CD14-positive monocyte (primary cell): ENCODE measurements at regions not wholly inside any gene's neighbourhood (a gene's known extent, or its start where the extent isn't known, plus 50 kb on each side); places are given as distances from the start of the nearest gene placed in this dataset.

ENCODE experiments used
- DNase-seq, 3 donors: peaks; one replicate each; pipeline ENCODE4 v3.0.0-alpha.2; 2011 to 2022
- H2AFZ ChIP-seq: 2 replicates; pipeline ENCODE4 v1.6.0; 2012; ENCODE audit warnings: mild to moderate bottlenecking, low read depth, low read length, inconsistent platforms; ENCODE audit not compliant: insufficient read depth, poor library complexity, severe bottlenecking
- H3K27ac ChIP-seq, 2 donors: 1 replicate in 1 of 2; 2 replicates in 1 of 2; pipeline ENCODE4 v1.5.1; 2012 to 2013; ENCODE audit warnings: low read length in 2 of 2, control low read depth in 1 of 2, inconsistent platforms in 1 of 2, low read depth in 1 of 2, mild to moderate bottlenecking in 1 of 2
- H3K27me3 ChIP-seq, 2 donors: one replicate each; pipeline versions ENCODE4 v1.6.0 to v1.6.1; 2011 to 2013; ENCODE audit warnings: low read length in 2 of 2; ENCODE audit not compliant: control insufficient read depth in 2 of 2, insufficient read depth in 2 of 2
- H3K36me3 ChIP-seq, 2 donors: replicated peaks in 1 of 2; 1 replicate in 1 of 2; 2 replicates in 1 of 2; pipeline versions ENCODE4 v1.5.1 to v1.6.1; 2012 to 2013; ENCODE audit warnings: low read length in 2 of 2, control low read depth in 1 of 2, inconsistent platforms in 1 of 2, mild to moderate bottlenecking in 1 of 2; ENCODE audit not compliant: insufficient read depth in 2 of 2, control insufficient read depth in 1 of 2
- H3K4me1 ChIP-seq, 2 donors: 1 replicate in 1 of 2; 2 replicates in 1 of 2; pipeline versions ENCODE4 v1.5.1 to v1.6.1; 2012 to 2013; ENCODE audit warnings: low read length in 2 of 2, control low read depth in 1 of 2, inconsistent platforms in 1 of 2, mild to moderate bottlenecking in 1 of 2, moderate library complexity in 1 of 2; ENCODE audit not compliant: insufficient read depth in 2 of 2, control insufficient read depth in 1 of 2
- H3K4me2 ChIP-seq: replicated peaks from 2 replicates; pipeline ENCODE3; 2012; ENCODE audit warnings: low read length, moderate library complexity, mild to moderate bottlenecking; ENCODE audit not compliant: poor library complexity, severe bottlenecking; ENCODE audit errors: extremely low read depth
- H3K4me3 ChIP-seq, 3 experiments: fragments of 200-600 bp in 1 of 3; sonication (generic) in 1 of 3; replicated peaks in 1 of 3; 1 replicate in 2 of 3; 2 replicates in 1 of 3; pipeline ENCODE4 v1.5.1; 2011 to 2013; ENCODE audit warnings: low read length in 3 of 3, mild to moderate bottlenecking in 3 of 3, control low read depth in 2 of 3, low read depth in 2 of 3, inconsistent platforms in 1 of 3, moderate library complexity in 1 of 3
- H3K79me2 ChIP-seq: 2 replicates; pipeline ENCODE4 v1.6.0; 2012; ENCODE audit warnings: mild to moderate bottlenecking, control low read depth, inconsistent platforms, low read length, moderate library complexity; ENCODE audit not compliant: insufficient read depth
- H3K9ac ChIP-seq: 2 replicates; pipeline ENCODE4 v1.6.0; 2017; ENCODE audit warnings: low read length, mild to moderate bottlenecking; ENCODE audit not compliant: insufficient read depth, poor library complexity, severe bottlenecking
- H3K9me3 ChIP-seq, 2 donors: replicated peaks in 1 of 2; 1 replicate in 1 of 2; 2 replicates in 1 of 2; pipeline versions ENCODE4 v1.5.1 to v1.6.1; 2012 to 2013; ENCODE audit warnings: low read length in 2 of 2, control low read depth in 1 of 2; ENCODE audit not compliant: control insufficient read depth in 1 of 2, insufficient read depth in 1 of 2
- H4K20me1 ChIP-seq: 2 replicates; pipeline ENCODE4 v1.6.0; 2012; ENCODE audit warnings: mild to moderate bottlenecking, low read length, control low read depth, moderate library complexity; ENCODE audit not compliant: insufficient read depth
- H3K27ac Mint-ChIP-seq, 7 donors: one replicate each; pipeline ENCODE4 v1.8.0; 2020; ENCODE audit warnings: mild to moderate bottlenecking in 7 of 7, mixed read lengths in 7 of 7, moderate library complexity in 6 of 7, inconsistent platforms in 2 of 7
- H3K27me3 Mint-ChIP-seq, 3 donors: one replicate each; pipeline ENCODE4 v1.8.0; 2021 to 2022; ENCODE audit warnings: low read depth in 3 of 3, mild to moderate bottlenecking in 3 of 3, mixed read lengths in 3 of 3, moderate library complexity in 3 of 3, inconsistent platforms in 1 of 3
- H3K36me3 Mint-ChIP-seq, 2 donors: one replicate each; pipeline ENCODE4 v1.8.0; 2020; ENCODE audit warnings: mixed read lengths in 2 of 2, inconsistent platforms in 1 of 2, mild to moderate bottlenecking in 1 of 2
- H3K4me1 Mint-ChIP-seq: one replicate; pipeline ENCODE4 v1.8.0; 2020; ENCODE audit warnings: mild to moderate bottlenecking, mixed read lengths
- H3K4me3 Mint-ChIP-seq, 2 donors: one replicate each; pipeline ENCODE4 v1.8.0; 2020; ENCODE audit warnings: mild to moderate bottlenecking in 2 of 2, mixed read lengths in 2 of 2, moderate library complexity in 1 of 2
- H3K9me3 Mint-ChIP-seq, 7 donors: one replicate each; pipeline ENCODE4 v1.8.0; 2020 to 2022; ENCODE audit warnings: mixed read lengths in 7 of 7, mild to moderate bottlenecking in 6 of 7, moderate library complexity in 6 of 7, inconsistent platforms in 2 of 7
- CTCF ChIP-seq: fragments of 200-600 bp; IDR thresholded peaks from one replicate; pipeline ENCODE4 v1.8.0; 2022; ENCODE audit warnings: antibody characterized with exemption, mild to moderate bottlenecking
- WGBS: methylation state at CpG from one replicate; pipeline ENCODE4 v1.1.5; 2013; ENCODE audit warnings: missing lambda C conversion rate; ENCODE audit not compliant: insufficient coverage; 5-methylcytosine and 5-hydroxymethylcytosine counted together
- intact Hi-C, 2 donors: fragments of 100-400 bp; cut with micrococcal nuclease; formaldehyde crosslinking; loops; one replicate each; pipeline versions ENCODE4 v1.15.0 to v1.15.1; 2023

- peak; percentile 63 to 84 (median 63) for DNase-seq
- Histone ChIP-seq H3K27me3 (no peaks in the 10 kb centered on the region), H3K4me3 (peak overlapping the region in 1 of 3 experiments; percentile 33), H3K27ac (peak overlapping the region in 1 of 2 donors; percentile 18), H3K4me1 (peaks cover 51 to 71% of the 10 kb centered on the region in 2 donors), H3K79me2 (no peaks in the 10 kb centered on the region), H2AFZ (peak overlapping the region; percentile 52), H3K9ac (no peak overlapping the region), H3K4me2 (peak overlapping the region; percentile 40), H4K20me1 (no peaks in the 10 kb centered on the region), H3K36me3 (no peaks in the 10 kb centered on the region), H3K9me3 (no peaks in the 10 kb centered on the region)
- TF ChIP-seq CTCF = no peak
- Mint-ChIP-seq H3K36me3 (no peaks in the 10 kb centered on the region), H3K27me3 (peaks cover 7 to 18% (median 12%) of the 10 kb centered on the region in 3 donors), H3K27ac (peak overlapping the region in 5 of 7 donors; percentile 36 to 88 (median 38)), H3K4me1 (peaks cover 62% of the 10 kb centered on the region), H3K9me3 (peaks cover 0 to 5% (median 0%) of the 10 kb centered on the region in 7 donors), H3K4me3 (peak overlapping the region; percentile 18 to 65)
- intact Hi-C loops = no loop called here
- WGBS = 66% methylated on average over 10 of the region's 20 CpGs
Observed at GRCh38 chr7:155360495-155361345, 63.0 kb downstream of the INSIG1 start.

DNA sequence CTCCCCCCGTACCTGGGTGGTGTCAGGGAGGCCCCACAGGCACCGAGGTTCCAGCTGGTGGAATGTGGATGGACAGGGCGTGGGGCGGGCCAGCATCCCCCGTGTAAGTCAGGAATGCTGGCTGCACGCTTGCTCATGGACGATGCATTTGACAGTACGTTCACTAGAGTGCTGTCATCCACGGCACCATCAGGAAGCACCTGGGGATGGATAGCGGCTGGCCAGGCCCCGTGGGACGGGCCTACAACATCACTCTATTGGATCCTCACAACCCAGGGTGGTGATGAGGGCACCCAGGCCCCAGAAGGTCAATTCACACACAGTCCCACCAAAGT is 63.6 kb downstream of the INSIG1 start:
- Histone ChIP-seq H3K27ac (peak overlapping the region in 1 of 2 donors; percentile 18), H3K9me3 (no peaks in the 10 kb centered on the region), H4K20me1 (no peaks in the 10 kb centered on the region), H3K36me3 (no peaks in the 10 kb centered on the region), H3K9ac (no peak overlapping the region), H3K27me3 (no peaks in the 10 kb centered on the region), H3K4me1 (peaks cover 49 to 67% of the 10 kb centered on the region in 2 donors), H3K4me3 (peak overlapping the region in 1 of 3 experiments; percentile 33), H2AFZ (peak overlapping the region; percentile 52), H3K4me2 (peak overlapping the region; percentile 40), H3K79me2 (no peaks in the 10 kb centered on the region)
- peak overlapping the region in 1 of 2 donors; percentile 65 for H3K4me3 Mint-ChIP-seq
- no peaks in the 10 kb centered on the region for H3K36me3 Mint-ChIP-seq
- intact Hi-C loops = no loop called here
- H3K9me3 Mint-ChIP-seq = peaks cover 0 to 5% (median 0%) of the 10 kb centered on the region in 7 donors
- WGBS = 59% methylated on average over 8 of the region's 12 CpGs
- peaks cover 61% of the 10 kb centered on the region for H3K4me1 Mint-ChIP-seq
- H3K27me3 Mint-ChIP-seq = peaks cover 7 to 18% (median 12%) of the 10 kb centered on the region in 3 donors
- peak overlapping the region in 1 of 7 donors; percentile 50 for H3K27ac Mint-ChIP-seq
- DNase-seq = no peak
- TF ChIP-seq CTCF = no peak
